ENCODE measurements at regions not wholly inside any gene's neighbourhood (a gene's known extent, or its start where the extent isn't known, plus 50 kb on each side); places are given as distances from the start of the nearest gene placed in this dataset.

GRCh38 chr16:63403792-63404191, 1367.6 kb upstream of the CDH8 start:
- TF ChIP-seq CTCF (IDR thresholded peaks at IDR 0.05; ENCODE audit: low read length), result no peak
- TF ChIP-seq EZH2 (optimal IDR thresholded peaks at IDR 0.05; ENCODE audit: low read depth, low read length), result no peak
- TF ChIP-seq EZH2phosphoT487 (IDR thresholded peaks at IDR 0.05; ENCODE audit: low read length), result no peak
